GM18873 (cell line): ENCODE measurements at regions not wholly inside any gene's neighbourhood (a gene's known extent, or its start where the extent isn't known, plus 50 kb on each side); places are given as distances from the start of the nearest gene placed in this dataset.

Source experiments
- ATAC-seq: cut with Tn5 transposase; IDR thresholded peaks from one replicate; pipeline ENCODE4 v1.9.1; 2021; ENCODE audit warnings: mild to moderate bottlenecking, moderate library complexity, moderate number of reproducible peaks; ENCODE audit not compliant: unreplicated experiment, low FRiP score

GRCh38 chr1:232452736-232453440, 177.0 kb downstream of the SIPA1L2 start:
- ATAC-seq = no peak

DNA sequence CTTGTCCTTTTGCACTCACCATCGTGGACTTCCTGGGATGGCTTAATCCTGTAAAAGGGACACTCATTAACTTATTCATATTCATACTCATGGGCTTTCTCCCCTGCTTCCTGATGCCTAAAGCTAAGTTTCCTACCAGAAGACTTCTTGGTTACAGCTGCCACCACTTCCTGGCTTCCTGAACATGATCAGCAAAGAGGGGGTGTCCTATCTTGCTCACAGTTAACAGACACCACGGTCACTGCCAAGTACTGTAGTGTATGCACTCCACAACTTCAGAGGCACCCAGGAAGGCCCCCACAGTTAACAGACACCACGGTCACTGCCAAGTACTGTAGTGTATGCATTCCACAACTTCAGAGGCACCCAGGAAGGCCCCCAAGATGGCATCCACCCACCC, 177.8 kb downstream of the SIPA1L2 start:
- ATAC-seq = no peak

- ATAC-seq = no peak
These were observed 178.4 kb downstream of the SIPA1L2 start for GRCh38 chr1:232451506-232451905.

GRCh38 chr1:232450615-232451014, 179.3 kb downstream of the SIPA1L2 start:
- ATAC-seq = no peak

DNA sequence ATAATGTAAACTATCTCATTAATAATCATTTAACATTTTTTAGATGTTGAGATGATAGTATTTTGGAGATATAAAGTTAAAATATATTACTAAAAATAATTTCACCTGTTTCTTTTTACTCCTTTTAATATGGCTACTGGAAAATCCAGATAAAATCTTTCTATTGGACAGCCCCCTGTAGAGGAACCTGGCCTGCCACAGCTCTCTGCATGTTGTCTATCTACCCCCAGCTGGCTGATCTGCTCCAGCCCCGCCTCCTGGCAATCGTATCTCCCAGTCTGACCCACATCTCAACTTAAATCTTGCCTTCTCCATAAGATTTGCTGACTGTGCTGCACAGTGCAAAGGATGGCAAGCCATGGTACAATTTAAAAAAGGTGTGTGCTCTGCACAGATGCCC, 182.8 kb downstream of the SIPA1L2 start:
- ATAC-seq = no peak

- no peak for ATAC-seq
These were observed 184.4 kb downstream of the SIPA1L2 start for GRCh38 chr1:232445361-232446106.

DNA sequence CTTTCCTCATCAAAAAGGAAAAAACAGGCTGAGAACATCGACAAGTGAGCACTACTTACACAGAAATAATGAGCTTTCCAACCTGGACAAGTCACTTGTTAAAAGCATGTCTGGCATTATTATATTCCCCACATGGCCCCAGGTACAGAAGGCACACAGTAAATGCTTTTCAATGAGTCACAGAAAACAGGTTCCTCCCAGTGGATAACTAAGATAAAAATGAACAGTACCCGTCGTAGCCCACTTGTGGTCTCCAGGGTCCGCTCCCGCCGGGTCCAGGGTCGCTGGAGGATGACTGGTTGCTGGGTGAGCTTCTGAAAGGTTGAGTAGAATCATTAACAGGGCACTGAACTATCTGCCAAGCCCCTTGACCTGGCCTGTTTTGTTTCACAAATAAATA, 186.6 kb downstream of the SIPA1L2 start:
- ATAC-seq = no peak

DNA sequence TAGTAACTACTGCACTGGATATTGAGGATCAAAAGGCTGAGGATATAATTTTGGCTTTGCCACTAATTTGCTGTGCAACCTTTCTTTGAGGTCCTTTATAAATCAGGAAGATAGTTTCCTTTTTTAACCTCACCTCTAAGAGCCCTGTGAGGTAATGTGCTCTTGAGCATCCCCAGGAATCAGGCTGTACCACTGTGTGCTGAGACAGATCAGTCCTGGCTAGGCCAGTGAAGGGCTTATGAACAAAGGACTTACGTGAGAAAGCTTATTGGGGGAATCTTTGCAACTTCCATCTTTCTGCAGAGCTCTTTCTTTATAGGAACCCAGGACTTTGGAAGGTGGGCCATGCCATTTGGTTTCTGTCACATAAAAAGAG, 188.9 kb downstream of the SIPA1L2 start:
- no peak for ATAC-seq

DNA sequence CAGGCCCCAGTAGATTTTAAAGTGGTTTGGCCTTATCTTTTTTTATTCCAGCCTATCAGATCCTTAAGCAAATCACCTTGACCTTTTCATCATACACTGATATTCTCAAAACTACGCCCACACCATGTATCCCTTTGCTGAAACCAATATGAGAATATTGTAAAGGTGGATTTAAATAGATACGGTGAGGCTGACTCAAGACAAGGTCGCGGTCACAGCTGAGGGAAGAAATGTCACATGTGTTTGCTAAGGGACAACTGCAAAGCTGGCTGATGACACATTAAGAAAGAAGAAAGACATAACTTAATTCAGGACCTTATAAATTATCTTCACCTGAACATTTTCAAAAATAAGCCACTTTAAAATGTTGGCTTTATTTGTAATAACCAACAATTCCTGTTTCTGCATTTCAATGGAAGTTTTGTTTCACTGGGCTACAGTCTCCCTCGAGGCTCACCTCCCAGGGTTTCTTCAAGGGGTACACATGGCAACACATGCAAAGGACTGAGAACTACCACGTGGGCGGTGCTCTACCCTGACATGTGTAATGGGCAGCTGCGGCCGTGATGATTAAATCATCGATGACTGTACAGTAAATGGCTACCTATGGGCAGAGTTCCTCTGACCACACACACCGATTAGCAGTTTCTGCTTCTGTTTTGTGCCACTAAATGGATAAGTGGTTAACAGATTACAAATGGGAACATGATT, 189.5 kb downstream of the SIPA1L2 start:
- ATAC-seq = no peak

DNA sequence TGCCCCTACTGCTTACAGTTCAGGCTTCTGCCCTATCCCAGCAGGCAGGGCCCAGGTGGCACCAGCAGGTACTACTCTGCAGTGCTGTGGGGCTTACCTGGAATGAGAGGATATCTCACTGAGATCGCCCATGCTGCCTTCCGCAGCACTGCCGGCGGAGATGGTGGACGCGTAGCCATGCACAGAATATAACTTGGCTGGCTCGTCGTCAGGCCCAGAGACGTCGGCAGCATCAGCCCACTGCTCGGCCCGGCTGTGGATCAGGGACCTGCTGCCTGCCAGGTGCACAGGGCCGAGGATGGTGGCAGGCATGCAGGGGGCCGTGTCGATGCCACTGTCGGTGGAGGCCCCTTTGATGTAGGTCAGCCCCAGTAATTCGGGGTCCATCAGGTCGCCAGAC, 190.9 kb downstream of the SIPA1L2 start:
- no peak for ATAC-seq

- no peak for ATAC-seq
These were observed 191.5 kb downstream of the SIPA1L2 start for GRCh38 chr1:232438476-232438875.

DNA sequence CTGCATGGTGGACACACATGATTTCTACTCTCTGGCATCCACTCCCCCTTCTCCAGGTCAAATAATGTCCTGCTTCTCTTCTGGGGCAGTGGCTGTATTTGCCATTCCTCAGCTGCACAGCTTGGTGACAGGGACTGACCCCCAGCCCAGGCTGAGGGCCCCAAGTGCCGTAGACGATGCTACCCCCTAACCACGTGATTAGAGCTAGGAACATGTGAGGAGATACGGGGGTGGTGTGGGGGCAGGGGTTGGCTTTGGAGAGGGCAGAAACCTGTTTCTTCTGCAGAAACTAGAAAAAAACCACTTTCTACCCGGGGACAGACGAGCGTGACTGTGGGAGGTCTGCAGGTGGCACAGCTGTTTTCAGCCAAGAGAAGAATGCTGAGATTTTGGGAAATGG, 192.4 kb downstream of the SIPA1L2 start:
- no peak for ATAC-seq

GRCh38 chr1:232435729-232436128, 194.2 kb downstream of the SIPA1L2 start:
- no peak for ATAC-seq

- no peak for ATAC-seq
These were observed 197.6 kb downstream of the SIPA1L2 start for GRCh38 chr1:232432313-232432712.

GRCh38 chr1:232431748-232432147, 198.2 kb downstream of the SIPA1L2 start:
- no peak for ATAC-seq

GRCh38 chr1:232431326-232431725, 198.6 kb downstream of the SIPA1L2 start:
- ATAC-seq = no peak

DNA sequence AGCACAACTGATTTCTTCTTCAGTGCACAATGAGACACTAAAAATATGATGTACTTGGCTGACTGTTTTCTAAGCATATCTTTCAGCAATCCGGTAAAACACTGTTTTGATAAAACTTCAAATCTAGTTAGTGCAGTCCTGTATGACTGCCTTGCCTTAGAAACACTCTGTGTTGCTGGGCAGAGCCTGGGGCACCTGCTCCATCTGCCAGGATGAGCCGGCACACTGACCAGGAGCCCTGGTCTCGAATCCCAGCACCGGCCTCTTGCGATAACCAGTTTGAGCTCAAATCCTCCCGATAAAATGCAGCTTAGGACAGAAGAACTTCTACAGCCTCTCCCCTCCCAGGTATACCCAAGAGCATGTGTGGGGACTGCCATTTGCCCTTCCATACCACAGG, 199.5 kb downstream of the SIPA1L2 start:
- ATAC-seq = no peak

- ATAC-seq = no peak
These were observed 201.0 kb downstream of the SIPA1L2 start for GRCh38 chr1:232428786-232429530.

DNA sequence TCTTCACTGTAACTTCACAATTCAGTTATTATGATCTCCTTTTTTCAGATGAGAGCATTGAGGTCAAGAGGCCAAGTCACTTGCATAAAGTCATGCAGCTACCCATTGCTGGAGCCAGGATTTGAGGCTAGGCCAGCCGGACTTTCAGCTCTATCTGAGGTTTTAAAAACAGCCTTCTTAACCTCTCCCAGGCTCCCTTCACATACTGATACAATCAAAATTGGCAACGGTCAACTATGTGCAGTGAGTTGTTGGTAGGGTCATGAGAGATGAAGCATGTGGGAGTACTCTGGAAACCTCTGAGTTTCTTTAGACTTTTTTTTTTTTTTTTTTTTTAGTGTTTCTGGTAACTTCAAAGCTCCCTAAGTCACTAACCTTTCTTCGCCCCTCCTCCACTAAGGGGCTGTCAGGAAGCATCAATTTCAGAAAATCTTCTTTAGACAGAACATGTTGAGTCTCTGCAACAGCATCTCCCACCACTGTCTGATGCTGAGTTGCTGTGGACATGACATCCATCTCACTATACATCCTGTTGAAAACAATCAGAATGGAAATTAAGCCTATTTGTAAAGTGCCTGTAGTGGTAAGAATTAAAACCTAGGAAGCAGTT, 201.8 kb downstream of the SIPA1L2 start:
- ATAC-seq = no peak

GRCh38 chr1:232426801-232427200, 203.1 kb downstream of the SIPA1L2 start:
- ATAC-seq = no peak
